ENCODE measurements at regions not wholly inside any gene's neighbourhood (a gene's known extent, or its start where the extent isn't known, plus 50 kb on each side); places are given as distances from the start of the nearest gene placed in this dataset.

- TF ChIP-seq POLR2A (IDR thresholded peaks at IDR 0.05) = no peak
- no peak for TF ChIP-seq EP300 (IDR thresholded peaks at IDR 0.05)
- no peak for TF ChIP-seq CTCF (IDR thresholded peaks at IDR 0.05)
Measured at GRCh38 chr18:55786651-55787272, 198.8 kb upstream of the TCF4 start.

Data from ovary (tissue), 3 donors.